Right atrium auricular region (tissue), 2 donors: ENCODE measurements at regions not wholly inside any gene's neighbourhood (a gene's known extent, or its start where the extent isn't known, plus 50 kb on each side); places are given as distances from the start of the nearest gene placed in this dataset.
"Not testable (repeated sequence)": the region's sequence is repeated elsewhere in the genome, so short reads cannot be mapped to it uniquely, and the experiment has no call there.

ENCODE experiments used
- DNase-seq: peaks from one replicate; pipeline ENCODE4 v3.0.0-alpha.2; 2019; ENCODE audit warnings: low spot score
- H3K27ac ChIP-seq, 2 donors: fragments of 200-600 bp; sonication (generic); 1 replicate in 1 of 2; 2 replicates in 1 of 2; pipeline ENCODE4 v1.5.1; 2016 to 2019
- H3K27me3 ChIP-seq, 2 donors: fragments of 200-600 bp; sonication (generic); one replicate each; pipeline versions ENCODE4 v1.5.1 to v1.6.0; 2017 to 2019
- H3K36me3 ChIP-seq: fragments of 200-600 bp; sonication (generic); one replicate; pipeline ENCODE4 v1.5.1; 2016
- H3K4me1 ChIP-seq, 2 donors: fragments of 200-600 bp; sonication (generic); one replicate each; pipeline versions ENCODE4 v1.5.1 to v1.6.0; 2017 to 2019
- H3K4me3 ChIP-seq, 2 donors: fragments of 200-600 bp; sonication (generic); 1 replicate in 1 of 2; 2 replicates in 1 of 2; pipeline ENCODE4 v1.5.1; 2017 to 2019; ENCODE audit warnings: mild to moderate bottlenecking in 1 of 2, moderate library complexity in 1 of 2
- H3K9me3 ChIP-seq, 2 donors: fragments of 200-600 bp; sonication (generic); one replicate each; pipeline ENCODE4 v1.5.1; 2019

DNA sequence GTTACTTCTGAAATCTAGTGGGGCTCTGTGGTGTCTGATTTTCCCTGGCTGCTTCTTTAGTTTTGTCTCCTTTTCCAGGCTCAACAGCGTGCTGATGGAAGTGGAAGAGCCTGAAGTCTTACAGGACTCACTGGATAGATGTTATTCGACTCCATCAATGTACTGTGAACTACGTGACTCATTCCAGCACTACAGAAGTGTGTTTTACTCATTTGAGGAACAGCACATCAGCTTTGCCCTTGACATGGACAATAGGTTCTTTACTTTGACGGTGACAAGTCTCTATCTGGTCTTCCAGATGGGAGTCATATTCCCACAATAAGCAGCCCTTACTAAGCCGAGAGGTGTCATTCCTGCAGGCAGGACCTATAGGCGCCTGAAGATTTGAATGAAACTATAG, 51.1 kb downstream of the NBPF8 start:
- not testable (repeated sequence) for H3K4me1 ChIP-seq, H3K27ac ChIP-seq, H3K36me3 ChIP-seq, H3K27me3 ChIP-seq, H3K9me3 ChIP-seq, DNase-seq, H3K4me3 ChIP-seq

DNA sequence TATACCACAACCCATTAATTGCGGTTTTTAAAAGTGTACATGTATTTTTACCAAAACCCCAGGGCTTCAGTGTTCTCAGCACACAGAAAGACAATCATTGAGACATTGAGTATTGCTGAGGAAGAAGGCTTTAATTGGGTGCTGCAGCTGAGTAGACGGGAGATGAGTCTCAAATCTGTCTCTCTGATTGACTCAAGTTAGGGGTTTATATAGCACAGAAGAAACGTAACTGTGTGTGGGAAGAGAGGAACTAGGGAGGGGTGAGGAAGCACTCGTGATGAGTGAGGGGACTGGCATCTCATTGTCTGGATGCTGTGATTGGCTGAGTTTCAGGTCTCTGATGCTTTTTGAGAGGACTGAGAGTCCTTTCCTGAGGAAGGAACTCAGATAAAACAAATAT, 62.8 kb downstream of the NBPF8 start:
- H3K4me1 ChIP-seq, DNase-seq, H3K27ac ChIP-seq, H3K27me3 ChIP-seq, H3K4me3 ChIP-seq, H3K36me3 ChIP-seq, H3K9me3 ChIP-seq: not testable (repeated sequence)

DNA sequence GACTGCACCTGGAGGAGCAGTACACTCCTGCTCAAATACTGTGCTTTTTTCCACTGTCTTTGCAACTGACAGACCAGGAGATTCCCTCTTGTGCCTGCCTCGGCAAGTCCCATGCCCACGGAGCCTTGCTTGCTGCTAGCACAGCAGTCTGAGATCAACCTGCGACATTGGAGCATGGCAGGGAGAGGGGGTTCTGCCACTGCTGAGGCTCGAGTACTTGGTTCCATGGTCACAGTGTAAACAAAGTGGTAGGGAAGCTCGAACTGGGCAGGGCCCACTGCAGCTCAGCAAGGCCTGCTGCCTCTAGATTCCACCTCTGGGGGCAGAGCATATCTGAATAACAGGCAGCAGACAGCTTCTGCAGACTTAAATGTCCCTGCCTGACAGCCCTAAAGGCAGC, 63.6 kb downstream of the NBPF8 start:
- DNase-seq, H3K4me1 ChIP-seq, H3K27me3 ChIP-seq, H3K4me3 ChIP-seq, H3K27ac ChIP-seq, H3K9me3 ChIP-seq, H3K36me3 ChIP-seq: not testable (repeated sequence)

DNA sequence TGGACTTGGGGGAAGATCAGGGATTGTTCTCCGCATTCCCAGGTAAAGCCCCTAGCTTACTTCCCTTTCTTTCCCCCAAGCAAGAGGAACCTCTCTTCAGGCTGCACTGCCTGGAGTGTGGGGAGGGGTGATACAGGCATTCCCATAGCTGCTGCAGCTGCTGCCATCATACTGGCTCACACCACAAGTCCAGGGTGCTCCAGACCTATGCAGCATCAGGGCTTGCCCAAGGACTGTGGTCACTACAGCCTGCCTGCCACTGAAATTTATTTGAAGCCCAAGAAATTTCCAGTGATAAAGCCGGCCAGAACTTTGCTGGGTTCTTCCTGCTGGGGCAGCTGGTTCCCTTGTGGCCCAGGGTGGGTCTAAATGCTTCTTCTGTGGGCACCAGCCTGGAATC, 72.7 kb downstream of the NBPF8 start:
- not testable (repeated sequence) for DNase-seq, H3K4me1 ChIP-seq, H3K27ac ChIP-seq, H3K27me3 ChIP-seq, H3K4me3 ChIP-seq, H3K9me3 ChIP-seq
- peaks cover 22% of the 10 kb centered on the region for H3K36me3 ChIP-seq

DNA sequence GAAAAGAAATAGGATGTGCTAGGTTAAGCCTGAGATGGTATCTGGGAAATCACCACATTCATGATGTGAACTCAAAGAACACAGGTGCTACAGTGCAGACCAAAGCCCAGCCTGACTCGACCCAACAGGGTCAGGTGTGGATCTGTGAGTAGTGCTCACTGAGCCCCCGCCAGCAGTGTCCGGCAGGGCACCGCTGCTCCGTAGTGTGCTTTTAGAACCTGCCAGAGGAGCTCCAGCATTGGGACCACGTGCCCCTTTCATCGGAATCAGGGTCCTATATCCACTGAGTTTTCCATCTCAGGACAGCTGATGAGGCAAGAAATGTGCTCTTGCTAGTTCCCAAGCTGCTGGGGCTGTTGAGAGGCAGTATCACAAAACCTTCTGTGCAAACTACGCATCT, 74.4 kb downstream of the NBPF8 start:
- not testable (repeated sequence) for H3K27me3 ChIP-seq, H3K4me1 ChIP-seq, H3K27ac ChIP-seq, H3K9me3 ChIP-seq, H3K4me3 ChIP-seq, DNase-seq
- peaks cover 25% of the 10 kb centered on the region for H3K36me3 ChIP-seq

DNA sequence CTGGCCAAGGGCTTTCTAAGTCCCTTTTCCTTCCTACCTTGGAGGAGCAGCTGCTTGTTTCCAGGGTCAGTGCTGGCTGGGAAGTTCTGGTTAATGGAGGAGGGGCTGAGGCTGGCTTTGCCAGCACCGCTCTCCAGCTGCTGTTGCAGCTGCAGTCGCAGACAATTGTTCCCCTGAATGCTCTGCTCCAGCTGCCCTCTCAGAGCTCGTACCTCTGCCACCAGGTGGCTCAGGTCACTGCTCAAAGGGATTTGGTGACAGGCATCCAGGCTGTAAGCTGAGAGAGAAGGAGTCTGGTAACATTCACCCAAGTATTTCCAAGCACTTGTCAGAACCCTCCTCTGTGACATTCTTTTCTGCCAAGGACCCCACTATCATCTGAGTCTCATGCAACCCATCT, 82.3 kb downstream of the NBPF8 start:
- H3K36me3 ChIP-seq: peaks cover 13% of the 10 kb centered on the region
- H3K27ac ChIP-seq, DNase-seq, H3K4me3 ChIP-seq, H3K4me1 ChIP-seq, H3K9me3 ChIP-seq, H3K27me3 ChIP-seq: not testable (repeated sequence)

DNA sequence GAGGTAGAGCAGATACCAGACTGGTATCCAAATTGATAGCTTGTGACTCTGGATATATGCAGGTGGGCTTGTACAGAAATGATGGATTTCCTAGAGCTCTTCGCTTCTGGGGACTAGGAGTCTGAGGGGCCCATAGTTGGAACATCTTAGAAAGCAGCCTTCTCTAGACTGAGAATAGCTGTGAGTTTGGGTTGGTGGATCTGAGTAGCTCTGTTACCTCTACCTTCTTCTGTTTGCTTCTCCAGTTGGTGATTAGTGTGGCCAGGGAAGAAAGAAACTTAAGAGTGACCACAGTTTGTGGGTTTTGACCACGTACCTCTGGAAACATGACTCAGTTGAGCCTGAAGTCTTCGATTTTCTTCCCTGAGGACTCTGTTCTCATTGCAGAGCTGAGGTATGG, 88.4 kb downstream of the NBPF8 start:
- H3K36me3 ChIP-seq: peaks cover 11% of the 10 kb centered on the region
- not testable (repeated sequence) for H3K27me3 ChIP-seq, H3K9me3 ChIP-seq, H3K27ac ChIP-seq, DNase-seq, H3K4me1 ChIP-seq, H3K4me3 ChIP-seq

DNA sequence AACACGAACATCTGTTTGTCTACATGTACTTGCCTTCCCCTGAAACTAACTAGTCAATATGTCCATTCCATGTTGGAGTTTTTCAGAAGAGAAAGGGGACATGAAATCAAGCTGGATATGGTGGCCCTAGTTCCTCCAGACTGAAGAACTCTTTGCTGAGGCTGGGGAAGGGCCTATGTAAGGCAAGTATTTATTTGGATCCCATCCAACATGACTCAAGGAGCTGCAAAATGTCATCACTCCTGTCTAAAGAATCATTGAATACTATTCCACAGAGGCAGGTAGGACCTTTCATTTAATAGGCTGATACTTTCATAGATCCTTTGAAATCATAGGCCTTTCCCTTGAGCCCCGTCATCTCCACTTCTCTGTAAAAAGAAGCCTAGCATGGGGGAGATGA, 91.5 kb downstream of the NBPF8 start:
- not testable (repeated sequence) for H3K4me3 ChIP-seq, H3K27ac ChIP-seq, H3K4me1 ChIP-seq, DNase-seq, H3K9me3 ChIP-seq, H3K27me3 ChIP-seq
- peaks cover 12% of the 10 kb centered on the region for H3K36me3 ChIP-seq

DNA sequence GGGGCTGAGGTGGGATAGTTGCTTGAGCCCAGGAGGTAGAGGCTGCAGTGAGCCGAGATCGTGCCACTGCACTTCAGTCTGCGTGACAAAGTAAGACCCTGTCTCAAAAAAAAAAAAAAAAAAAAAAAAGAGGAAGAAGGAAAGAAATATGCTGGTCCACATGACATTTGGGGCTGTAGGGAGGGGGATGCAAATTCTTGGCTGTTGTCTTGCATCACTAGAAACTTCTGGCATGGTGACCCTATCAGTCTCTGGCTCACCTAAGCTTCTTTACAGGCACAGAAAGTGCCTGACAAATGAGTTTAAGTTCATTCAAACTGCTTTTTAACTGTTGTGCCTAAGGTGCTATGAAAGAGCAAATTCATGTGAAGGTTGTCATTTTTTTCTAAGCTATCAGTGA, 93.5 kb downstream of the NBPF8 start:
- peaks cover 20% of the 10 kb centered on the region for H3K36me3 ChIP-seq
- not testable (repeated sequence) for H3K4me3 ChIP-seq, H3K27ac ChIP-seq, H3K27me3 ChIP-seq, H3K4me1 ChIP-seq, DNase-seq, H3K9me3 ChIP-seq

DNA sequence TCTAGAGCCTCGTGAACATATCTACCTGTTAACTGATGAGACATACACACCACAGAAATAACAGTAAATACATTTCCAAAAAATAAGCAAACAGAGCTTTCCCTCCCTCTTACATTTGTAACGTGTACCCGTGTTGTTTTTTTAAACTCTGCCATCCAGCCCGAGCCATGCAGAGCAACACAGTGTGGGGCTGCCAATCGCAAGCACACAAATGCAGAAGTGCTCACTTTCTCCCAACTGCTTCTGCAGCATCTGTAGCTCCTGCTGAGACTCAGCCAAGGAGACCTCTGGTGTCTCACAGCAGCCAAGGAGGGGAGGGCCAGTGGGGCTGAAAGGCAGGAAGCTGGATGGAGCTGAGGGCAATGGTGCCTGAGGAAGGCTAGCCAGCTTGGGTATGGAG, 94.4 kb downstream of the NBPF8 start:
- peaks cover 15% of the 10 kb centered on the region for H3K36me3 ChIP-seq
- DNase-seq, H3K4me1 ChIP-seq, H3K9me3 ChIP-seq, H3K4me3 ChIP-seq, H3K27ac ChIP-seq, H3K27me3 ChIP-seq: not testable (repeated sequence)

DNA sequence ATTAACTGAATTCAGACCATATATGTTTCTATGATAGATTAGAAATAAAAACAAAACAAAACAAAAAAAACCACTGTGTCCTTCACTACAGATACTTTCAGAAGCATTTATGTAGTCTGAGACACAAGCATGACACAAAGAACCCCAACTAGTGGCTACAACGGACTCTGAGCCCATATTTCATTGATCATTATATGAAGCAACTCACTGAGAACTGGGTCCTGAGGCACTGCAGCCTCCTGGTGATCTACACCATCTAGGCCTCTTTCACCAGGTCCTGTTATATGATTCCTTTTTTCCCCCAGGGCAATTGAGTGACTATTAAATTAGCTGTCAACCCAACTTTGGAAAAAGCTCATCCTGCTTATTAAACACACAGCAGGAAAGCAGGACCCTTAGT, 98.3 kb downstream of the NBPF8 start:
- H3K27me3 ChIP-seq, DNase-seq, H3K4me1 ChIP-seq, H3K9me3 ChIP-seq, H3K27ac ChIP-seq, H3K4me3 ChIP-seq: not testable (repeated sequence)
- H3K36me3 ChIP-seq: peaks cover 14% of the 10 kb centered on the region

DNA sequence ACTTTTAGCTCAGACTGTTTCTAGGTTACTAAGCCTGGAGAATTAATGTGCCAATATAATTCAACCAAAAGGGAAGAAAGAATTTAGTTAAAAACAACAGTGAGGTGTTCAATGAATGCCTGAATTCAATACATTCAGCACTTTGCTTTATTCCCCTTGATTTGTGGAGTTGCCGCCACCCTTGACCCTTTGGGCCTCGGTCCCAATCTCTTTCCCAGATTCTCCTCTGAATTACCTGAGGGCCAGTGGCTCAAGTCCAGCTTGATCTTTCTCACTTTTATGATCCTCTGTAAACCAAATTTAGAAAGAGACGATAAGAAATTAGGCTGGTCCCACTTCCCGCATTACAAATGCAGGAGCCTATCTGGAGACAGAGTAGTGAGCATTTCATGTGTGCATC, 98.7 kb downstream of the NBPF8 start:
- not testable (repeated sequence) for H3K27me3 ChIP-seq, DNase-seq, H3K4me3 ChIP-seq, H3K4me1 ChIP-seq, H3K27ac ChIP-seq, H3K9me3 ChIP-seq
- peaks cover 14% of the 10 kb centered on the region for H3K36me3 ChIP-seq

DNA sequence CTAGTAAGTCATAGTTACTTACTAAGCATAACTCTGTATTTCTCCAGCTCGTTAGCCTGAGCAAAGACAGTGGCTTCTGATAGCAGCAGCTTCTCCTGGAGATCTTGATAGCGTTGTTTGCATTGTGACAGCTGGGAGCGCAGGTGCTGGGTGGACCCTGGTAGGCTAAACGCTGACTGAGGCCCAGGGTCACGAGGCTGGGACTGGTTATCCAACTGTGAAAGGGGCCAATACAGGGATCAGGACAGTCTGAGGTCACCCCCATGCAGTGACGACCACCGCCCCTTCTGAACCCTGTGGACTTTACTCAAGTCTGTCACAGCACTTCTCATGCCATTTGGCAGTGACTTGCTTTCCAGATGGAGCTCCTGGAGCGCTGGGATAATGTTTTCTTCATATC, 104.4 kb downstream of the NBPF8 start:
- not testable (repeated sequence) for H3K9me3 ChIP-seq, H3K27me3 ChIP-seq, H3K36me3 ChIP-seq, DNase-seq, H3K27ac ChIP-seq, H3K4me1 ChIP-seq, H3K4me3 ChIP-seq

DNA sequence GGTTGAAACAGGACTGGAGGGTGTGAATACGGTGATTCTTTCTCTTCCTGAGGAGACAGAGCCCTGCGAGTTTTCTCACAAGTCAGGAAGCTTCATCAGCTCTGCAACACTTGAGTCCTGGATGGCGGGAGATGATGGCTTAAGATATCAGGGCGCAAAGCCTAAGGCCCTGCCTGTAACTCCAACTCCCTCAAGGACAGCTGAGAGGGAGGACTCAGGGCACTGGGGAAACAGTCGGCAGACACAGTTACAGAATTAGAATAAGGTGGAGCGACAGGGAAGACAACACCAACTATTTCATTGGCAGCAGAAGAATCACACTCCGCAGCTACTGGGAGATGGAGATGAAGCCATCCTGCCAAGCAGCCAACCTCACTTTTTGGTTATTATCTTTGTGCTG, 109.6 kb downstream of the NBPF8 start:
- not testable (repeated sequence) for DNase-seq, H3K4me1 ChIP-seq, H3K4me3 ChIP-seq, H3K36me3 ChIP-seq, H3K9me3 ChIP-seq, H3K27me3 ChIP-seq, H3K27ac ChIP-seq

DNA sequence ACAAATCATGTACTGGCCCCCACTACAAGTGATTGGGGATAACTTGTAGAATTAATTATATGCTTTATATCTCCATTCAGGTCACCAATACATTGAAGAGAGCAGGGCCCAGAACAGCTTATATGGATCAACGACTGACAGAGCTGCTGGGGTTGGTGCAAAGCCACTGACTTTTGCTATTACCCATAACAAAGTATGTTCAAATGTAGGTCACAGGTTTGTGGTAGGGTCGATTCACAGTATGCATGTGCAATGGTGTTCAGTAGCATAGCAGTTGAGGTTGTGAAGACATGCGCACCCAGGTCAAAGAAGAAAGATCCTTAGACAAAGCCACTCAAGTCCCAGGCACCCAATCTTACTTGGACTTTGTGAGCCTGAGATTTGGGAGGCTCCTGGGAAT, 110.6 kb downstream of the NBPF8 start:
- not testable (repeated sequence) for H3K4me1 ChIP-seq, H3K36me3 ChIP-seq, H3K4me3 ChIP-seq, H3K27ac ChIP-seq, H3K27me3 ChIP-seq, H3K9me3 ChIP-seq, DNase-seq

DNA sequence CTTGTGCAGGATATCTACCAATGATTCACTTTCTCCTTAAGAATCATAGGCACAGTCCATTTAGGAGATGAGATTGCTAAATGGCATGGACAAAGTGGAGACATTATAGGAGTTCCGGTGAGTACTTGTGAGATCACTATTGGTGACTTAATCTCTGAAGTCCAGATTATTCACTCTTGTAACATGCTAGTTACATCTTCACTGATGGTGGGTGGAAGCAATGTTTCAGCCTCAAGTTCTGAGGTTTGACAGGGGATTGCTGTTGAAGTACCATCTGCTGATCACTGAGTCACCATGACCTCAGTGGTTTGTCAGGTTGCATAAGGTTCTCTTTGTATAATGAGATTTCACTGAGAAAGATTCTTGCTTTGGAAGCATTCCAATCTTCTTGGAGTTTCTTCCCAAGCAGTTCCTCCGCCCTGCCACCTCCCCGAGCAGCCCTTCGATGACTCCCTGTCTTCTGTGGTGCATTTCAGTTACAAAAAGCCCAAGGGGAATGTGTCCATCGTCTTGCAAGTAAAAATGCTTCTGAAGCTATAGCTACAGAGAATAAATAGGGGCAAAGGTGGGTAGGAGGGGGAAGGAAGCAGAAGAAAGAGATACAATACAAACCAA, 114.7 kb downstream of the NBPF8 start:
- H3K36me3 ChIP-seq, H3K27me3 ChIP-seq, H3K27ac ChIP-seq, H3K4me3 ChIP-seq, H3K9me3 ChIP-seq, H3K4me1 ChIP-seq: not testable (repeated sequence)
- DNase-seq: peak; percentile 59
